ENCODE measurements at regions not wholly inside any gene's neighbourhood (a gene's known extent, or its start where the extent isn't known, plus 50 kb on each side); places are given as distances from the start of the nearest gene placed in this dataset.

DNA sequence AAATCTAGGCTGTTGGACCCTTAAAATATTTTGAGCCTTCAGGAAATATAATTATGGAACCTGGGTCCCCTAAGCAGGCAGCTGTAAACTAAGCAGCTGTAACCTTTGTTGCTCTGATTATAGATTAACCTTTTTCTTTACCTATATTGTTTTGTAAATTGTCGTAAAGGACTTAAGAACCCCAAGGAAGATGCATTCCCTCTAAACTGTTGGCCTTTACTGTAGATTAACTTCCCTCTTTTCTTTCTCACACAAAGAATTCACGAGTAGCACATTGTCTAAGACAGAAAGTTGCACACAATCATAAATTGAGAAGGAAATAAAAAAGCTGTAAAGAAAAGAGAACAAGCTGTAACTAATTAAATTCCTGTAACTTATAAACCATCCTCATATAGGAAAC lies 877.3 kb downstream of the ROBO2 start (continued):
- TF ChIP-seq, protein P1, sequence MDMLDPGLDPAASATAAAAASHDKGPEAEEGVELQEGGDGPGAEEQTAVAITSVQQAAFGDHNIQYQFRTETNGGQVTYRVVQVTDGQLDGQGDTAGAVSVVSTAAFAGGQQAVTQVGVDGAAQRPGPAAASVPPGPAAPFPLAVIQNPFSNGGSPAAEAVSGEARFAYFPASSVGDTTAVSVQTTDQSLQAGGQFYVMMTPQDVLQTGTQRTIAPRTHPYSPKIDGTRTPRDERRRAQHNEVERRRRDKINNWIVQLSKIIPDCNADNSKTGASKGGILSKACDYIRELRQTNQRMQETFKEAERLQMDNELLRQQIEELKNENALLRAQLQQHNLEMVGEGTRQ (IDR thresholded peaks at IDR 0.05; ENCODE audit: low read depth, low read length) = no peak
- TF ChIP-seq, protein P1 (CRISPR knock-in tag; IDR thresholded peaks at IDR 0.05; ENCODE audit: borderline replicate concordance) = no peak
- TF ChIP-seq GTF2F1 (IDR thresholded peaks at IDR 0.05; ENCODE audit: low read length) = no peak
- no peak for TF ChIP-seq HMG20A (CRISPR knock-in tag; IDR thresholded peaks at IDR 0.05; ENCODE audit: borderline replicate concordance)
- TF ChIP-seq CBX5 (CRISPR knock-in tag; IDR thresholded peaks at IDR 0.05; ENCODE audit: borderline replicate concordance) = no peak
- no peak for TF ChIP-seq ZNF598 (CRISPR knock-in tag; IDR thresholded peaks at IDR 0.05; ENCODE audit: borderline replicate concordance)

DNA sequence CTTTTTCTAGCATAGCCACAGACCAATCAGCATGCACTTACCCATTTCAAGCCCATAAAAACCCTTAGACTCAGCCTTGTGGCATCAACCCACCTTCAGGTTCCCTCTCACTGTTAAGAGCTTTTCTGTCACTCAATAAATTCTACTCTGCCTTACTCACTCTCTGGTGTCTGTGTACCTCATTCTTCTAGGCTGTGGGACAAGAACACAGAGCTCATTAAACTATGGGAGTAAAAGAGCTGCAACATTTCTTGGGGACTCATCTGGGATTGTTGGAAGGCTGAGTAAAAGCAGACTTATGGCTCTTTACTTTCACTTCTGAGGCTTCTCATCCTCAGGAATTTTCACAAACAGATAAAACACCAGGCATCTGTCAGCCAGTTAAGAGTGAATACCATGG lies 879.3 kb downstream of the ROBO2 start:
- no peaks in the 10 kb centered on the region for H4K20me1 ChIP-seq (ENCODE audit: insufficient read depth, low read length)
- ChIA-PET POLR2A (no interaction called here), CTCF (ENCODE audit: low intra/inter-chr PET ratio, low total read pairs) (no interaction called here)
- no peak overlapping the region for H3K27ac ChIP-seq (ENCODE audit: extremely low read length, insufficient read depth, low read length)
- no peaks in the 10 kb centered on the region for H3K27me3 ChIP-seq (ENCODE audit: control insufficient read depth in 1 of 2, insufficient read depth in 2 of 2, low read length in 2 of 2)
- no peak for TF ChIP-seq HOXA3 (CRISPR knock-in tag; IDR thresholded peaks at IDR 0.05)
- no peak for TF ChIP-seq TBP (CRISPR knock-in tag; IDR thresholded peaks at IDR 0.05)
- BruUV-seq (replicated peaks) = no TSS peak
- no peak overlapping the region for H3K4me2 ChIP-seq (ENCODE audit: low read depth, low read length)
- no peak overlapping the region for H3K4me3 ChIP-seq (replicated peaks in 1 of 3; ENCODE audit: insufficient read depth in 1 of 3, low read depth in 2 of 3, low read length in 3 of 3)
- in situ Hi-C loops (cut with HindIII; ENCODE audit: extremely low pct_ligation_motif_present, low pct_unique_long_range_greater_than_20kb) (no loop called here), intact Hi-C loops (cut with micrococcal nuclease; ENCODE audit: unreplicated experiment) (no loop called here)
- no peaks in the 10 kb centered on the region for H3K36me3 ChIP-seq (replicated peaks in 1 of 2; ENCODE audit: control insufficient read depth in 1 of 2, insufficient read depth in 2 of 2, low read length in 2 of 2)
- H3K79me2 ChIP-seq (ENCODE audit: insufficient read depth, low read length) = no peaks in the 10 kb centered on the region
- ATAC-seq (no peak), FAIRE-seq (no peak), DNase-seq (ENCODE audit: low spot score) (no peak)
- H3K4me1 ChIP-seq (ENCODE audit: insufficient read depth, low read length) = no peaks in the 10 kb centered on the region
- peaks cover 16% of the 10 kb centered on the region; the same call in 1 of the 2 replicates for H3K9me3 ChIP-seq (ENCODE audit: low read length)
- no peak overlapping the region for H2AFZ ChIP-seq (ENCODE audit: low read length)
- no peak overlapping the region for H3K9ac ChIP-seq (ENCODE audit: insufficient read depth, low read depth, low read length)
